Memory B cell (primary cell): ENCODE measurements at regions not wholly inside any gene's neighbourhood (a gene's known extent, or its start where the extent isn't known, plus 50 kb on each side); places are given as distances from the start of the nearest gene placed in this dataset.
"Not testable (repeated sequence)": the region's sequence is repeated elsewhere in the genome, so short reads cannot be mapped to it uniquely, and the experiment has no call there.

ENCODE experiments used
- ATAC-seq: fragments of 150-1000 bp; cut with Tn5 transposase; 2 replicates; pipeline ENCODE4 v1.10.0; 2021; ENCODE audit warnings: low read depth, mild to moderate bottlenecking, moderate library complexity
- DNase-seq, 2 donors: peaks; one replicate each; pipeline ENCODE4 v3.0.0; 2022; ENCODE audit warnings: low spot score in 2 of 2
- H3K27ac Mint-ChIP-seq: one replicate; pipeline ENCODE4 v1.8.0; 2022; ENCODE audit warnings: mild to moderate bottlenecking, moderate library complexity, mixed read lengths
- H3K27me3 Mint-ChIP-seq: one replicate; pipeline ENCODE4 v1.8.0; 2022; ENCODE audit warnings: mixed read lengths
- H3K36me3 Mint-ChIP-seq: one replicate; pipeline ENCODE4 v1.8.0; 2022; ENCODE audit warnings: mild to moderate bottlenecking, mixed read lengths
- H3K4me1 Mint-ChIP-seq: one replicate; pipeline ENCODE4 v1.8.0; 2022; ENCODE audit warnings: mixed read lengths
- H3K4me3 Mint-ChIP-seq: one replicate; pipeline ENCODE4 v1.8.0; 2022; ENCODE audit warnings: mild to moderate bottlenecking, moderate library complexity, mixed read lengths
- H3K9me3 Mint-ChIP-seq: one replicate; pipeline ENCODE4 v1.8.0; 2022; ENCODE audit warnings: mixed read lengths

DNA sequence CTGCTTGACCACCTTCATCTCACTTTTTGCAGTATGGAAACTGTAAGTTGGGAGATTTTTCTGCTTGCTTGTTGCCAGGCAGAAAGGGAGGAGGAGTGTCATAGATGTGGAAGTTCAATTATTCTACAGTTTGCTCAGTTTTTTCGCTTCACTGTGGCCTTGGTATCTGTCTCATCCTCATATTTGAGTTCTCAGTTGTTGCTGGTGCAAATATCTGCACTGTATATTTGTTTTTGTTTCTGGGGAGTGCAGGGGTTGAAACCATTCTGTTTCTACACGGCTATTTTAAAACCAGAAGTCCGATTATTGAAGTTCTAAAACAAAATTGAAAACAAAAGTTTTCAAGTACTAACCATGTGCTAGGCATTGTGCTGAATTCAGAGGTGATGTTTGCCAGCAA lies 153.4 kb downstream of the JRKL start:
- Mint-ChIP-seq H3K27me3 (peaks cover 1% of the 10 kb centered on the region), H3K27ac (no peak overlapping the region), H3K36me3 (no peaks in the 10 kb centered on the region), H3K9me3 (no peaks in the 10 kb centered on the region), H3K4me1 (no peaks in the 10 kb centered on the region), H3K4me3 (no peak overlapping the region)
- ATAC-seq (no peak), DNase-seq (no peak)

GRCh38 chr11:96545192-96545591 lies 155.4 kb downstream of the JRKL start:
- not testable (repeated sequence) for H3K4me3 Mint-ChIP-seq, H3K9me3 Mint-ChIP-seq, H3K36me3 Mint-ChIP-seq, H3K27ac Mint-ChIP-seq, ATAC-seq, DNase-seq, H3K27me3 Mint-ChIP-seq, H3K4me1 Mint-ChIP-seq

GRCh38 chr11:96551136-96551535 lies 161.3 kb downstream of the JRKL start:
- H3K27ac Mint-ChIP-seq, result no peak overlapping the region
- no peak for ATAC-seq
- peaks cover 1% of the 10 kb centered on the region for H3K9me3 Mint-ChIP-seq
- no peaks in the 10 kb centered on the region for H3K4me1 Mint-ChIP-seq
- H3K36me3 Mint-ChIP-seq, result no peaks in the 10 kb centered on the region
- DNase-seq, result no peak
- H3K27me3 Mint-ChIP-seq, result peaks cover 1% of the 10 kb centered on the region
- H3K4me3 Mint-ChIP-seq, result no peak overlapping the region

GRCh38 chr11:96554236-96554820 lies 164.5 kb downstream of the JRKL start:
- H3K27me3 Mint-ChIP-seq, result no peaks in the 10 kb centered on the region
- no peak overlapping the region for H3K27ac Mint-ChIP-seq
- DNase-seq, result no peak
- no peak for ATAC-seq
- H3K4me1 Mint-ChIP-seq, result no peaks in the 10 kb centered on the region
- no peak overlapping the region for H3K4me3 Mint-ChIP-seq
- H3K9me3 Mint-ChIP-seq, result peaks cover 1% of the 10 kb centered on the region
- H3K36me3 Mint-ChIP-seq, result no peaks in the 10 kb centered on the region

GRCh38 chr11:96555826-96556225 lies 166.0 kb downstream of the JRKL start:
- not testable (repeated sequence) for H3K36me3 Mint-ChIP-seq, H3K27ac Mint-ChIP-seq, H3K4me1 Mint-ChIP-seq, ATAC-seq, H3K9me3 Mint-ChIP-seq, H3K27me3 Mint-ChIP-seq, H3K4me3 Mint-ChIP-seq, DNase-seq

- H3K27me3 Mint-ChIP-seq, DNase-seq, H3K36me3 Mint-ChIP-seq, ATAC-seq, H3K4me3 Mint-ChIP-seq, H3K9me3 Mint-ChIP-seq, H3K27ac Mint-ChIP-seq, H3K4me1 Mint-ChIP-seq: not testable (repeated sequence)
Observed at GRCh38 chr11:96560727-96561126, 170.9 kb downstream of the JRKL start.

DNA sequence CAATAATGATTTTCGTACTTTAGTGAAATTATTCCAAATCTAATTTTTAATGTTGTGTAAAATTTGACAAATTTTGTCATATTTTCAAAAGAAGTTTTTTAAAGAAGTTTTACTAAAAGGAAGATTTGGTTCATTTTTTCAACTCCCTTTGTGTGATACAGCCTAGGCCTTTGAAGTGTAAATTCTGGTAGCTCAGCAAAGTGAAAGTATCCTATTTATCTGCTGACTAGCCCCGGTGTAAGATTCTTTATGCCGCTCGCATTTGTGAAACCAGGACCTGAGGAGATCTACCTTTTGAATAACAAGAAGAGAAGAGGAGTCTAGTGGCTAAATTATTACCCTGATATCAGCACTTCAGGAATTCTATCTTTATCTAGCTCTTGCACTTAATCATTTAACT lies 177.4 kb downstream of the JRKL start:
- no peak overlapping the region for H3K4me3 Mint-ChIP-seq
- no peak overlapping the region for H3K27ac Mint-ChIP-seq
- H3K9me3 Mint-ChIP-seq, result no peaks in the 10 kb centered on the region
- no peaks in the 10 kb centered on the region for H3K36me3 Mint-ChIP-seq
- no peaks in the 10 kb centered on the region for H3K4me1 Mint-ChIP-seq
- ATAC-seq (no peak), DNase-seq (no peak)
- no peaks in the 10 kb centered on the region for H3K27me3 Mint-ChIP-seq

DNA sequence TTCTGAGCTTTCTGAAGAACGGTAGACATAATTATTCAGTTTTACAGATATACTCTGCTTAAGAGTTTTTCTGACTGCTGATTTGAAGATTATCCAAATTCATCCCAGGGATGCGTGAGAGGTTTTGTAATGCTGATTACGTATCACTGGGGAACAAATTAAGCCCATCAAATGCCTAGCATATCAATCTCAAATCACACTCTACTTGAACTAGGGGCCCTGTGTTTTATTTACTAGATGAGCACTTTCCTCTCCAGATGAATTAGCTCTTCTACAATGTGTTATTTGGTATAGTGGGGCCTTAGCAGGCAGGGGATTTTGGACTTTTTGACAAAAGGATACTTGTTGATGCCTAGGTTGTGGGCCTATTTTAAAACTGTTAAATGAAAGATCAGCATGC lies 177.9 kb downstream of the JRKL start:
- no peaks in the 10 kb centered on the region for H3K9me3 Mint-ChIP-seq
- DNase-seq (no peak), ATAC-seq (no peak)
- H3K27ac Mint-ChIP-seq, result no peak overlapping the region
- no peak overlapping the region for H3K4me3 Mint-ChIP-seq
- no peaks in the 10 kb centered on the region for H3K27me3 Mint-ChIP-seq
- H3K4me1 Mint-ChIP-seq, result no peaks in the 10 kb centered on the region
- no peaks in the 10 kb centered on the region for H3K36me3 Mint-ChIP-seq

DNA sequence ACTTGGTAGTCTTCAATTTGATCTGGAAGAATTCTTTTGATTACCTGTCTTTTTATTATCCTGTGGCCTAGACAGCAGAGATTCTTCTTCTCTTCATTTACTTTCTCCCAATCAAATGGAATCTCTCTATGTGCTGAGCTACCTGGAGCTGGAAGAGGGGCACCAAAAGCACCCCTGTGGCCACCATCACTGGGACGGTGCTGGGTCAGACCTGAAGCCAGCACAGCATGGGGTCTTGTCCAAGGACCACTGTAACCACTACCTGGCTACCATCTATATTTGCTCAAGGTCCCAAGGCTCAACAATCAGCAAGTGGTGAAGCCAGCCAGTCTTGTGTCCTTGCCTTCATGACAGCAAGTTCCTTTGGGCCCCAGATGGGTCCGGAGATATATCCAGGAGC lies 186.6 kb downstream of the JRKL start:
- H3K9me3 Mint-ChIP-seq, result no peaks in the 10 kb centered on the region
- H3K4me1 Mint-ChIP-seq, result no peaks in the 10 kb centered on the region
- no peak for ATAC-seq
- H3K36me3 Mint-ChIP-seq, result no peaks in the 10 kb centered on the region
- H3K27me3 Mint-ChIP-seq, result peaks cover 2% of the 10 kb centered on the region
- no peak overlapping the region for H3K27ac Mint-ChIP-seq
- H3K4me3 Mint-ChIP-seq, result no peak overlapping the region
- no peak for DNase-seq

- Mint-ChIP-seq H3K27me3 (peaks cover 2% of the 10 kb centered on the region), H3K27ac (no peak overlapping the region), H3K36me3 (no peaks in the 10 kb centered on the region), H3K4me1 (no peaks in the 10 kb centered on the region), H3K9me3 (no peaks in the 10 kb centered on the region), H3K4me3 (no peak overlapping the region)
- no peak for DNase-seq
- no peak for ATAC-seq
Observed at GRCh38 chr11:96578379-96578778, 188.6 kb downstream of the JRKL start.

GRCh38 chr11:96579656-96580055 lies 189.8 kb downstream of the JRKL start:
- H3K9me3 Mint-ChIP-seq, result no peaks in the 10 kb centered on the region
- no peaks in the 10 kb centered on the region for H3K36me3 Mint-ChIP-seq
- peaks cover 2% of the 10 kb centered on the region for H3K27me3 Mint-ChIP-seq
- no peak overlapping the region for H3K27ac Mint-ChIP-seq
- H3K4me1 Mint-ChIP-seq, result no peaks in the 10 kb centered on the region
- H3K4me3 Mint-ChIP-seq, result no peak overlapping the region
- ATAC-seq (no peak), DNase-seq (no peak)

DNA sequence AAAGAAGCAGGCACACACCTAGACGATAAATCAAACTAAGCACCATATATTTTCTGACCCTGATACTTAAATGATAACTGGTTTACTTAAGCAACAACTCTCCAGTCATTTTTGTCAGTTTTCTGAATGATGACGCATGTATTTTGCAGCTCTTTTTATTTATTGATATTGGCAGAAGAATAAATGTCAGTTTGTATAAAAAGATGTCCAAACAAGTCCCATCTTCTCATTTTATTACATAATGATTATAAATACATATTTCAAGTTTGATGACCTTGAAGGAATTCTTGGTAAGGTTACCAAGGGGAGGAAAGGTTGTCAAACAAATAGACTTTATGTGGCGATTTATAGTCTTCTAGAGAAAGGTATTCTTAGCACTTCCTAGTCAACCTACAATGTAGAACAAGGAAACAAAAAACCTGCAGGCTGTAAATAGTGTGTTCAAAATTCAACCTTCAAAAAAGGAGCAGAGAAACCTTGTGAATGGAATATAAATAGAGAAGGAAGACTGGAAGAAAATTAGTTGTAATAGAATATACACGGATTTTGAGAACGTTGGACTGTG lies 190.7 kb downstream of the JRKL start:
- no peak overlapping the region for H3K27ac Mint-ChIP-seq
- H3K27me3 Mint-ChIP-seq, result peaks cover 2% of the 10 kb centered on the region
- no peaks in the 10 kb centered on the region for H3K36me3 Mint-ChIP-seq
- H3K4me3 Mint-ChIP-seq, result no peak overlapping the region
- no peaks in the 10 kb centered on the region for H3K9me3 Mint-ChIP-seq
- ATAC-seq, result no peak
- H3K4me1 Mint-ChIP-seq, result no peaks in the 10 kb centered on the region
- DNase-seq, result no peak

GRCh38 chr11:96585944-96586880 lies 196.4 kb downstream of the JRKL start:
- H3K36me3 Mint-ChIP-seq, H3K27ac Mint-ChIP-seq, H3K4me1 Mint-ChIP-seq, H3K27me3 Mint-ChIP-seq, H3K4me3 Mint-ChIP-seq, H3K9me3 Mint-ChIP-seq, ATAC-seq, DNase-seq: not testable (repeated sequence)

DNA sequence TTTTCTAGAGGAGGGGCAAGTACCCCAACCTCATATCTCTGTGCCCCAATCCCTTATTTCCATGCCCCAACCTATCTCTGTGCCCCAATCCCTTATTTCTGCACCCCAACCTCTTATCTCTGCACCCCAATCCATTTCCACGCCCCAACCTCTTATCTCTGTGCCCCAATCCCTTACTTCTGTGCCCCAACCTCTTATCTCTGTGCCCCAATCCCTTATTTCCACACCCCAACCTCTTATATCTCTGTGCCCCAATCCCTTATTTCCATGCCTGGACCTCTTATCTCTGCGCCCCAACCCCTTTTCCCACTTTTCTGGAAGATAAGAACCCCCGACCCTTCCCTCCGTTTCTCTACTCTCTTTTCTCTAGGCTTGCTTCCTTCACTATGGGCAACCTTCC lies 199.0 kb downstream of the JRKL start:
- H3K4me1 Mint-ChIP-seq, H3K4me3 Mint-ChIP-seq, H3K36me3 Mint-ChIP-seq, ATAC-seq, DNase-seq, H3K9me3 Mint-ChIP-seq, H3K27ac Mint-ChIP-seq, H3K27me3 Mint-ChIP-seq: not testable (repeated sequence)
